ENCODE measurements at regions not wholly inside any gene's neighbourhood (a gene's known extent, or its start where the extent isn't known, plus 50 kb on each side); places are given as distances from the start of the nearest gene placed in this dataset.

GRCh38 chr4:156252358-156252921 lies 298.8 kb upstream of the CTSO start:
- H3K27me3 Mint-ChIP-seq = no peaks in the 10 kb centered on the region
- H3K36me3 Mint-ChIP-seq = no peaks in the 10 kb centered on the region
- no peak overlapping the region for H3K27ac Mint-ChIP-seq
- DNase-seq (no peak), ATAC-seq (ENCODE audit: low read depth in 2 of 2) (no peak)
- no peaks in the 10 kb centered on the region for H3K4me1 Mint-ChIP-seq
- no peak overlapping the region for H3K4me3 Mint-ChIP-seq
- peaks cover 0 to 7% (median 3%) of the 10 kb centered on the region in 7 donors for H3K9me3 Mint-ChIP-seq

- H3K36me3 Mint-ChIP-seq = no peaks in the 10 kb centered on the region
- ATAC-seq (ENCODE audit: low read depth in 2 of 2) = no peak
- H3K27ac Mint-ChIP-seq = no peak overlapping the region
- DNase-seq = no peak
- peak overlapping the region in 1 of 8 donors; percentile 51 for H3K4me3 Mint-ChIP-seq
- peaks cover 0 to 7% (median 3%) of the 10 kb centered on the region in 7 donors for H3K9me3 Mint-ChIP-seq
- H3K4me1 Mint-ChIP-seq = no peaks in the 10 kb centered on the region
- no peaks in the 10 kb centered on the region for H3K27me3 Mint-ChIP-seq
These were observed 297.9 kb upstream of the CTSO start for GRCh38 chr4:156251373-156252065.

- no peaks in the 10 kb centered on the region for H3K4me1 Mint-ChIP-seq
- H3K9me3 Mint-ChIP-seq = peaks cover 0 to 7% (median 3%) of the 10 kb centered on the region in 7 donors
- ATAC-seq (ENCODE audit: low read depth in 2 of 2) (no peak), DNase-seq (no peak)
- no peak overlapping the region for H3K27ac Mint-ChIP-seq
- no peaks in the 10 kb centered on the region for H3K27me3 Mint-ChIP-seq
- H3K36me3 Mint-ChIP-seq = no peaks in the 10 kb centered on the region
- H3K4me3 Mint-ChIP-seq = no peak overlapping the region
These were observed 295.3 kb upstream of the CTSO start for GRCh38 chr4:156248917-156249316.

GRCh38 chr4:156247470-156247869 lies 293.8 kb upstream of the CTSO start:
- Mint-ChIP-seq H3K9me3 (peaks cover 0 to 7% (median 3%) of the 10 kb centered on the region in 7 donors), H3K27me3 (no peaks in the 10 kb centered on the region), H3K27ac (no peak overlapping the region), H3K4me1 (no peaks in the 10 kb centered on the region), H3K36me3 (no peaks in the 10 kb centered on the region), H3K4me3 (no peak overlapping the region)
- ATAC-seq (ENCODE audit: low read depth in 2 of 2) = no peak
- no peak for DNase-seq

GRCh38 chr4:156243015-156243414 lies 289.3 kb upstream of the CTSO start:
- no peaks in the 10 kb centered on the region for H3K4me1 Mint-ChIP-seq
- no peak for DNase-seq
- no peaks in the 10 kb centered on the region for H3K36me3 Mint-ChIP-seq
- H3K9me3 Mint-ChIP-seq = peaks cover 0 to 4% (median 2%) of the 10 kb centered on the region in 7 donors
- H3K27ac Mint-ChIP-seq = no peak overlapping the region
- H3K27me3 Mint-ChIP-seq = no peaks in the 10 kb centered on the region
- no peak overlapping the region for H3K4me3 Mint-ChIP-seq
- ATAC-seq (ENCODE audit: low read depth in 2 of 2) = no peak

- no peak overlapping the region for H3K4me3 Mint-ChIP-seq
- H3K27me3 Mint-ChIP-seq = no peaks in the 10 kb centered on the region
- peaks cover 0 to 4% (median 2%) of the 10 kb centered on the region in 7 donors for H3K9me3 Mint-ChIP-seq
- H3K27ac Mint-ChIP-seq = no peak overlapping the region
- no peaks in the 10 kb centered on the region for H3K36me3 Mint-ChIP-seq
- H3K4me1 Mint-ChIP-seq = no peaks in the 10 kb centered on the region
- no peak for ATAC-seq (ENCODE audit: low read depth in 2 of 2)
- no peak for DNase-seq
These were observed 288.7 kb upstream of the CTSO start for GRCh38 chr4:156242390-156242789.

- Mint-ChIP-seq H3K9me3 (peaks cover 0 to 4% (median 2%) of the 10 kb centered on the region in 7 donors), H3K36me3 (no peaks in the 10 kb centered on the region), H3K27me3 (no peaks in the 10 kb centered on the region), H3K4me3 (peak overlapping the region in 1 of 8 donors; percentile 29), H3K27ac (no peak overlapping the region), H3K4me1 (no peaks in the 10 kb centered on the region)
- ATAC-seq (ENCODE audit: low read depth in 2 of 2) = no peak
- no peak for DNase-seq
These were observed 288.2 kb upstream of the CTSO start for GRCh38 chr4:156241896-156242295.

- Mint-ChIP-seq H3K27ac (no peak overlapping the region), H3K9me3 (peaks cover 0 to 4% (median 2%) of the 10 kb centered on the region in 7 donors), H3K4me1 (no peaks in the 10 kb centered on the region), H3K4me3 (no peak overlapping the region), H3K36me3 (no peaks in the 10 kb centered on the region), H3K27me3 (no peaks in the 10 kb centered on the region)
- DNase-seq (no peak), ATAC-seq (ENCODE audit: low read depth in 2 of 2) (no peak)
These were observed 284.5 kb upstream of the CTSO start for GRCh38 chr4:156238171-156238570.

- no peak for ATAC-seq (ENCODE audit: low read depth in 2 of 2)
- peaks cover 0 to 4% (median 2%) of the 10 kb centered on the region in 7 donors for H3K9me3 Mint-ChIP-seq
- DNase-seq = no peak
- H3K27me3 Mint-ChIP-seq = no peaks in the 10 kb centered on the region
- no peaks in the 10 kb centered on the region for H3K4me1 Mint-ChIP-seq
- H3K4me3 Mint-ChIP-seq = no peak overlapping the region
- H3K27ac Mint-ChIP-seq = no peak overlapping the region
- no peaks in the 10 kb centered on the region for H3K36me3 Mint-ChIP-seq
These were observed 283.6 kb upstream of the CTSO start for GRCh38 chr4:156237231-156237630.

GRCh38 chr4:156230176-156230575 lies 276.5 kb upstream of the CTSO start:
- ATAC-seq (ENCODE audit: low read depth in 2 of 2) = no peak
- Mint-ChIP-seq H3K4me1 (no peaks in the 10 kb centered on the region), H3K9me3 (peaks cover 0 to 2% (median 0%) of the 10 kb centered on the region in 7 donors), H3K27ac (no peak overlapping the region), H3K36me3 (no peaks in the 10 kb centered on the region), H3K4me3 (no peak overlapping the region), H3K27me3 (no peaks in the 10 kb centered on the region)
- DNase-seq = no peak

GRCh38 chr4:156228676-156229075 lies 275.0 kb upstream of the CTSO start:
- ATAC-seq (ENCODE audit: low read depth in 2 of 2) (no peak), DNase-seq (no peak)
- H3K36me3 Mint-ChIP-seq = no peaks in the 10 kb centered on the region
- H3K9me3 Mint-ChIP-seq = peaks cover 0 to 2% (median 0%) of the 10 kb centered on the region in 7 donors
- H3K4me1 Mint-ChIP-seq = no peaks in the 10 kb centered on the region
- H3K27ac Mint-ChIP-seq = no peak overlapping the region
- H3K4me3 Mint-ChIP-seq = no peak overlapping the region
- no peaks in the 10 kb centered on the region for H3K27me3 Mint-ChIP-seq

- peaks cover 0 to 2% (median 0%) of the 10 kb centered on the region in 7 donors for H3K9me3 Mint-ChIP-seq
- no peak for DNase-seq
- ATAC-seq (ENCODE audit: low read depth in 2 of 2) = no peak
- peak overlapping the region in 1 of 6 donors; percentile 66 for H3K27ac Mint-ChIP-seq
- H3K4me1 Mint-ChIP-seq = no peaks in the 10 kb centered on the region
- no peak overlapping the region for H3K4me3 Mint-ChIP-seq
- no peaks in the 10 kb centered on the region for H3K27me3 Mint-ChIP-seq
- H3K36me3 Mint-ChIP-seq = no peaks in the 10 kb centered on the region
These were observed 273.7 kb upstream of the CTSO start for GRCh38 chr4:156227321-156227720.

- no peak overlapping the region for H3K4me3 Mint-ChIP-seq
- ATAC-seq (ENCODE audit: low read depth in 2 of 2) (no peak), DNase-seq (no peak)
- no peaks in the 10 kb centered on the region for H3K36me3 Mint-ChIP-seq
- H3K9me3 Mint-ChIP-seq = peaks cover 0 to 7% (median 4%) of the 10 kb centered on the region in 7 donors
- no peaks in the 10 kb centered on the region for H3K4me1 Mint-ChIP-seq
- no peaks in the 10 kb centered on the region for H3K27me3 Mint-ChIP-seq
- H3K27ac Mint-ChIP-seq = no peak overlapping the region
These were observed 270.3 kb upstream of the CTSO start for GRCh38 chr4:156223985-156224384.

- no peaks in the 10 kb centered on the region for H3K36me3 Mint-ChIP-seq
- no peak for ATAC-seq (ENCODE audit: low read depth in 2 of 2)
- no peak for DNase-seq
- peaks cover 0 to 10% (median 4%) of the 10 kb centered on the region in 7 donors for H3K9me3 Mint-ChIP-seq
- H3K27ac Mint-ChIP-seq = no peak overlapping the region
- no peaks in the 10 kb centered on the region for H3K4me1 Mint-ChIP-seq
- no peaks in the 10 kb centered on the region for H3K27me3 Mint-ChIP-seq
- H3K4me3 Mint-ChIP-seq = no peak overlapping the region
These were observed 263.6 kb upstream of the CTSO start for GRCh38 chr4:156217236-156217635.

Data from naive B cell (primary cell).